HepG2 (cell line): ENCODE measurements at regions not wholly inside any gene's neighbourhood (a gene's known extent, or its start where the extent isn't known, plus 50 kb on each side); places are given as distances from the start of the nearest gene placed in this dataset.

ENCODE experiments used
- ATAC-seq: fragments of 200-7000 bp; cut with Tn5 transposase; 3 replicates; pipeline ENCODE4 v1.9.1; 2020; ENCODE audit warnings: mild to moderate bottlenecking, moderate library complexity
- BruUV-seq: library from RNA; stranded (reverse); fragments of 400-500 nt; replicated peaks from 2 replicates; lab custom pipeline; 2021; lab: Mats Ljungman, UMichigan
- CTCF ChIA-PET: fragments of 300-600 bp; formaldehyde crosslinking; extraction: SDS; loops from one replicate; lab custom pipeline; 2021; ENCODE audit warnings: low total read pairs, inconsistent platforms, low intra/inter-chr PET ratio; lab: Yijun Ruan, JAX
- POLR2A ChIA-PET: fragments of 350-600 bp; sonication (Branson Sonifier 250); formaldehyde crosslinking; loops from one replicate; lab custom pipeline; 2020; ENCODE audit warnings: antibody characterized with exemption, inconsistent platforms; lab: Yijun Ruan, JAX
- DNase-seq: peaks from one replicate; pipeline ENCODE4 v3.0.0-alpha.2; 2015; ENCODE audit warnings: low spot score
- FAIRE-seq: peaks from 3 replicates; lab custom pipeline; 2011; peaks lifted over from hg19 to GRCh38; lab: Jason Lieb, UNC
- H2AFZ ChIP-seq: one replicate; pipeline ENCODE4 v1.6.1; 2011; ENCODE audit warnings: low read length, inconsistent platforms
- H3K27ac ChIP-seq: fragments of 300-600 bp; 3 replicates; pipeline ENCODE4 v1.8.0; 2011; ENCODE audit warnings: mixed run types, mild to moderate bottlenecking, mixed read lengths, low read length, inconsistent platforms; ENCODE audit not compliant: insufficient read depth; ENCODE audit errors: extremely low read length
- H3K27me3 ChIP-seq, 2 experiments: fragments of 200-600 bp in 1 of 2; 2 replicates in 1 of 2; 3 replicates in 1 of 2; pipeline versions ENCODE4 v1.6.0 to v1.8.0; 2011; ENCODE audit warnings: low read length in 2 of 2, mild to moderate bottlenecking in 2 of 2, moderate library complexity in 2 of 2, inconsistent platforms in 1 of 2; ENCODE audit not compliant: insufficient read depth in 2 of 2, control insufficient read depth in 1 of 2
- H3K36me3 ChIP-seq, 2 experiments: fragments of 200-600 bp in 1 of 2; replicated peaks in 1 of 2; 2 replicates in 1 of 2; 3 replicates in 1 of 2; pipeline versions ENCODE4 v1.5.1 to v1.8.0; 2011; ENCODE audit warnings: low read length in 2 of 2, inconsistent platforms in 1 of 2; ENCODE audit not compliant: insufficient read depth in 2 of 2, control insufficient read depth in 1 of 2
- H3K4me1 ChIP-seq: 2 replicates; pipeline ENCODE4 v1.5.1; 2012; ENCODE audit warnings: low read length, inconsistent platforms; ENCODE audit not compliant: insufficient read depth
- H3K4me2 ChIP-seq: 2 replicates; pipeline ENCODE4 v1.6.0; 2011; ENCODE audit warnings: low read depth, low read length, inconsistent platforms
- H3K4me3 ChIP-seq, 3 experiments: fragments of 200-600 bp in 1 of 3; sonication (generic), shearing (Covaris generic) in 1 of 3; replicated peaks in 1 of 3; 2 replicates each; pipeline ENCODE4 v1.5.1; 2011 to 2016; ENCODE audit warnings: low read length in 3 of 3, inconsistent platforms in 2 of 3, low read depth in 2 of 3, mild to moderate bottlenecking in 2 of 3, control low read depth in 1 of 3, mixed read lengths in 1 of 3; ENCODE audit not compliant: insufficient read depth in 1 of 3
- H3K79me2 ChIP-seq: one replicate; pipeline ENCODE4 v1.6.1; 2011; ENCODE audit warnings: low read length, inconsistent platforms; ENCODE audit not compliant: insufficient read depth
- H3K9ac ChIP-seq: 2 replicates; pipeline ENCODE4 v1.6.0; 2011; ENCODE audit warnings: mild to moderate bottlenecking, low read depth, low read length, inconsistent platforms; ENCODE audit not compliant: insufficient read depth
- H3K9me3 ChIP-seq: 2 replicates; pipeline ENCODE4 v1.5.1; 2012; ENCODE audit warnings: mild to moderate bottlenecking, low read length
- H4K20me1 ChIP-seq: 2 replicates; pipeline ENCODE4 v1.6.0; 2011; ENCODE audit warnings: inconsistent platforms, mild to moderate bottlenecking, low read length, moderate library complexity; ENCODE audit not compliant: insufficient read depth
- REXO4 ChIP-seq: sonication (generic); formaldehyde crosslinking; IDR thresholded peaks from 2 replicates; pipeline ENCODE4 v1.8.0; 2022; ENCODE audit warnings: missing genetic modification reagents, mild to moderate bottlenecking, borderline replicate concordance
- TRIM24 ChIP-seq: sonication (generic); formaldehyde crosslinking; IDR thresholded peaks from 2 replicates; pipeline ENCODE4 v1.8.0; 2022; ENCODE audit warnings: mild to moderate bottlenecking, missing genetic modification reagents
- WGBS: methylation state at CpG from one replicate; pipeline ENCODE4 v1.1.6; 2017; ENCODE audit warnings: low lambda C conversion rate; 5-methylcytosine and 5-hydroxymethylcytosine counted together
- in situ Hi-C: cut with HindIII; loops from 2 replicates; pipeline ENCODE4 v1.10.0; 2017; ENCODE audit warnings: low pct_unique_long_range_greater_than_20kb; ENCODE audit not compliant: extremely low pct_ligation_motif_present
- intact Hi-C: fragments of 100-400 bp; cut with micrococcal nuclease; formaldehyde crosslinking; loops from one replicate; pipeline ENCODE4 v1.10.0; 2022; ENCODE audit not compliant: unreplicated experiment
- TF ChIP-seq, protein P1 (sequence below): sonication (generic); formaldehyde crosslinking; IDR thresholded peaks from 2 replicates; pipeline ENCODE4 v1.5.1; 2020; ENCODE audit warnings: missing genetic modification reagents, mild to moderate bottlenecking, borderline replicate concordance
- TF ChIP-seq, protein P2 (sequence below): IDR thresholded peaks from 2 replicates; pipeline ENCODE4 v1.6.1; 2016

DNA sequence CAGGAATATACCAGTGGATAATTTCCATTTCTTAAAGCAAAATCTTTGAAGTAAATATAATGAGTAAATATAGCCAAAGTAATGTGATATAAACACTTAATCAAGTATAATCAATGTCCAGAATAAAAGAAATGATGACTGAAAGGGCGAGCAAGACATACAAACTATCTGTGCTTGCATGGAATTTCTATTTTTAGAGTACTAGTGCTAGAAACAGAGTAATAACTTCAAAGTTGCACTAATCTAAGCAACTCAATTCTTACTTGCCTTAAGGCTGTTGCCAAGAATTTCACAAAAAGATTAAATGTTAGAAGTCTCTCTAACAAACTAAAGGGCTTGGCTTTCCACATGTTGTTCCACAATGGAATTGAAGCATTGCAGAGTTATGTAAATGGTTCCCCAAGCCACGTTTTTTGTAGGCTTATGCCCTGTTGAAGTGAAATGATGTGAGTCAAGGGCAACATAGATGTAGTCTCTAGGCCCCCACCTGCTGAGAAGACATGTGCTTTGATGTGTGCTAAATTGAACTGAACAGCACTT, 175.0 kb upstream of the LMNTD1 start:
- intact Hi-C loops, result no loop called here
- CTCF ChIA-PET, result no interaction called here

More for the DNA sequence above, 175.0 kb upstream of the LMNTD1 start:
- DNase-seq (no peak), ATAC-seq (no peak), FAIRE-seq (no peak)
- no peaks in the 10 kb centered on the region for H4K20me1 ChIP-seq
- no peaks in the 10 kb centered on the region for H3K9me3 ChIP-seq
- no peaks in the 10 kb centered on the region for H3K27me3 ChIP-seq
- H3K79me2 ChIP-seq, result no peaks in the 10 kb centered on the region
- H2AFZ ChIP-seq, result no peak overlapping the region
- 2% methylated on average over 2 of the region's 2 CpGs for whole genome bisulfite sequencing
- H3K36me3 ChIP-seq, result no peaks in the 10 kb centered on the region
- BruUV-seq, result no TSS peak
- POLR2A ChIA-PET, result no interaction called here
- no peaks in the 10 kb centered on the region for H3K4me1 ChIP-seq
- no peak overlapping the region for H3K27ac ChIP-seq
- H3K9ac ChIP-seq, result no peak overlapping the region
- in situ Hi-C loops, result no loop called here
- no peak overlapping the region for H3K4me2 ChIP-seq
- no peak overlapping the region for H3K4me3 ChIP-seq
- no peak for TF ChIP-seq REXO4
- TF ChIP-seq, protein P1, sequence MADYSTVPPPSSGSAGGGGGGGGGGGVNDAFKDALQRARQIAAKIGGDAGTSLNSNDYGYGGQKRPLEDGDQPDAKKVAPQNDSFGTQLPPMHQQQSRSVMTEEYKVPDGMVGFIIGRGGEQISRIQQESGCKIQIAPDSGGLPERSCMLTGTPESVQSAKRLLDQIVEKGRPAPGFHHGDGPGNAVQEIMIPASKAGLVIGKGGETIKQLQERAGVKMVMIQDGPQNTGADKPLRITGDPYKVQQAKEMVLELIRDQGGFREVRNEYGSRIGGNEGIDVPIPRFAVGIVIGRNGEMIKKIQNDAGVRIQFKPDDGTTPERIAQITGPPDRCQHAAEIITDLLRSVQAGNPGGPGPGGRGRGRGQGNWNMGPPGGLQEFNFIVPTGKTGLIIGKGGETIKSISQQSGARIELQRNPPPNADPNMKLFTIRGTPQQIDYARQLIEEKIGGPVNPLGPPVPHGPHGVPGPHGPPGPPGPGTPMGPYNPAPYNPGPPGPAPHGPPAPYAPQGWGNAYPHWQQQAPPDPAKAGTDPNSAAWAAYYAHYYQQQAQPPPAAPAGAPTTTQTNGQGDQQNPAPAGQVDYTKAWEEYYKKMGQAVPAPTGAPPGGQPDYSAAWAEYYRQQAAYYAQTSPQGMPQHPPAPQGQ, result no peak
- TF ChIP-seq TRIM24, result no peak
- TF ChIP-seq, protein P2, sequence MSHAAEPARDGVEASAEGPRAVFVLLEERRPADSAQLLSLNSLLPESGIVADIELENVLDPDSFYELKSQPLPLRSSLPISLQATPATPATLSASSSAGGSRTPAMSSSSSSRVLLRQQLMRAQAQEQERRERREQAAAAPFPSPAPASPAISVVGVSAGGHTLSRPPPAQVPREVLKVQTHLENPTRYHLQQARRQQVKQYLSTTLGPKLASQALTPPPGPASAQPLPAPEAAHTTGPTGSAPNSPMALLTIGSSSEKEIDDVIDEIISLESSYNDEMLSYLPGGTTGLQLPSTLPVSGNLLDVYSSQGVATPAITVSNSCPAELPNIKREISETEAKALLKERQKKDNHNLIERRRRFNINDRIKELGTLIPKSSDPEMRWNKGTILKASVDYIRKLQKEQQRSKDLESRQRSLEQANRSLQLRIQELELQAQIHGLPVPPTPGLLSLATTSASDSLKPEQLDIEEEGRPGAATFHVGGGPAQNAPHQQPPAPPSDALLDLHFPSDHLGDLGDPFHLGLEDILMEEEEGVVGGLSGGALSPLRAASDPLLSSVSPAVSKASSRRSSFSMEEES (CRISPR knock-in tag), result no peak
